DND-41 (cell line): ENCODE measurements at regions not wholly inside any gene's neighbourhood (a gene's known extent, or its start where the extent isn't known, plus 50 kb on each side); places are given as distances from the start of the nearest gene placed in this dataset.

Source experiments
- ATAC-seq: fragments of 200-7000 bp; cut with Tn5 transposase; 3 replicates; pipeline ENCODE4 v1.9.1; 2021; ENCODE audit warnings: low read depth; ENCODE audit not compliant: insufficient read depth
- DNase-seq: peaks from one replicate; pipeline ENCODE4 v3.0.0-alpha.2; 2020
- H2AFZ ChIP-seq: 2 replicates; pipeline ENCODE4 v1.6.0; 2012; ENCODE audit warnings: low read depth, low read length
- H3K27ac ChIP-seq: 2 replicates; pipeline ENCODE4 v1.5.1; 2012; ENCODE audit warnings: low read length, inconsistent platforms
- H3K27me3 ChIP-seq: fragments of 200-600 bp; sonication (generic); 2 replicates; pipeline ENCODE4 v1.6.0; 2012; ENCODE audit warnings: low read length, mild to moderate bottlenecking, inconsistent platforms; ENCODE audit not compliant: insufficient read depth, poor library complexity
- H3K36me3 ChIP-seq: 2 replicates; pipeline ENCODE4 v1.5.1; 2012; ENCODE audit warnings: low read length, inconsistent platforms; ENCODE audit not compliant: insufficient read depth
- H3K4me1 ChIP-seq: 2 replicates; pipeline ENCODE4 v1.5.1; 2012; ENCODE audit warnings: mild to moderate bottlenecking, low read length; ENCODE audit not compliant: insufficient read depth
- H3K4me2 ChIP-seq: 2 replicates; pipeline ENCODE4 v1.6.0; 2012; ENCODE audit warnings: mild to moderate bottlenecking, moderate library complexity, low read length, inconsistent platforms; ENCODE audit not compliant: insufficient read depth
- H3K4me3 ChIP-seq, 2 experiments: fragments of 200-600 bp in 1 of 2; shearing (Covaris generic) in 1 of 2; 2 replicates each; pipeline ENCODE4 v1.5.1; 2012 to 2016; ENCODE audit warnings: inconsistent platforms in 2 of 2, low read length in 2 of 2, mild to moderate bottlenecking in 2 of 2, low read depth in 1 of 2, moderate library complexity in 1 of 2
- H3K79me2 ChIP-seq: 2 replicates; pipeline ENCODE4 v1.6.0; 2012; ENCODE audit warnings: low read length, inconsistent platforms; ENCODE audit not compliant: insufficient read depth
- H3K9ac ChIP-seq: 2 replicates; pipeline ENCODE4 v1.6.0; 2012; ENCODE audit warnings: low read depth, mild to moderate bottlenecking, inconsistent platforms, low read length, moderate library complexity
- H3K9me3 ChIP-seq: 2 replicates; pipeline ENCODE4 v1.5.1; 2012; ENCODE audit warnings: low read length, moderate library complexity, mild to moderate bottlenecking, inconsistent platforms; ENCODE audit not compliant: insufficient read depth, severe bottlenecking
- H4K20me1 ChIP-seq: 2 replicates; pipeline ENCODE4 v1.6.0; 2012; ENCODE audit warnings: low read length; ENCODE audit not compliant: insufficient read depth
- CTCF ChIP-seq: IDR thresholded peaks from 2 replicates; pipeline ENCODE4 v1.5.1; 2012; ENCODE audit warnings: borderline replicate concordance, low read length, moderate library complexity, mild to moderate bottlenecking; ENCODE audit not compliant: poor library complexity, severe bottlenecking; ENCODE audit errors: extremely low read depth
- EZH2 ChIP-seq: IDR thresholded peaks from 3 replicates; pipeline ENCODE4 v1.6.1; 2012; ENCODE audit warnings: borderline replicate concordance, low read depth, mild to moderate bottlenecking, moderate library complexity, low read length, inconsistent platforms; ENCODE audit not compliant: severe bottlenecking

GRCh38 chr4:19675172-19675811 lies 576.4 kb upstream of the SLIT2 start:
- no peak overlapping the region for H3K27ac ChIP-seq
- TF ChIP-seq EZH2 (no peak), CTCF (no peak)
- H3K4me1 ChIP-seq = peaks cover 19% of the 10 kb centered on the region
- ATAC-seq = no peak
- no peak for DNase-seq
- H2AFZ ChIP-seq = no peak overlapping the region
- H3K27me3 ChIP-seq = no peaks in the 10 kb centered on the region
- no peak overlapping the region for H3K9ac ChIP-seq
- no peaks in the 10 kb centered on the region for H3K79me2 ChIP-seq
- no peak overlapping the region for H3K4me2 ChIP-seq
- no peaks in the 10 kb centered on the region for H4K20me1 ChIP-seq
- H3K9me3 ChIP-seq = no peaks in the 10 kb centered on the region
- no peaks in the 10 kb centered on the region for H3K36me3 ChIP-seq
- no peak overlapping the region for H3K4me3 ChIP-seq

GRCh38 chr4:19659101-19659500 lies 592.6 kb upstream of the SLIT2 start:
- H3K36me3 ChIP-seq = no peaks in the 10 kb centered on the region
- no peak for DNase-seq
- no peaks in the 10 kb centered on the region for H3K9me3 ChIP-seq

GRCh38 chr4:19657856-19658255 lies 593.8 kb upstream of the SLIT2 start:
- ATAC-seq (no peak), DNase-seq (no peak)
- TF ChIP-seq EZH2 (no peak), CTCF (no peak)
- no peak overlapping the region for H2AFZ ChIP-seq
- H3K79me2 ChIP-seq = no peaks in the 10 kb centered on the region
- H3K36me3 ChIP-seq = no peaks in the 10 kb centered on the region
- no peak overlapping the region for H3K9ac ChIP-seq
- H3K9me3 ChIP-seq = no peaks in the 10 kb centered on the region
- H3K4me2 ChIP-seq = no peak overlapping the region
- H3K27ac ChIP-seq = no peak overlapping the region
- no peak overlapping the region for H3K4me3 ChIP-seq
- no peaks in the 10 kb centered on the region for H4K20me1 ChIP-seq
- H3K4me1 ChIP-seq = peaks cover 8% of the 10 kb centered on the region
- H3K27me3 ChIP-seq = no peaks in the 10 kb centered on the region

More at GRCh38 chr4:19659101-19659500, 592.6 kb upstream of the SLIT2 start:
- Histone ChIP-seq H3K27ac (no peak overlapping the region), H4K20me1 (no peaks in the 10 kb centered on the region), H3K4me3 (no peak overlapping the region), H3K4me2 (no peak overlapping the region), H2AFZ (no peak overlapping the region), H3K27me3 (no peaks in the 10 kb centered on the region), H3K4me1 (peaks cover 8% of the 10 kb centered on the region), H3K79me2 (no peaks in the 10 kb centered on the region), H3K9ac (no peak overlapping the region)
- TF ChIP-seq EZH2 = no peak
- no peak for TF ChIP-seq CTCF
- ATAC-seq = no peak
